HFFc6 (cell line): ENCODE measurements at regions not wholly inside any gene's neighbourhood (a gene's known extent, or its start where the extent isn't known, plus 50 kb on each side); places are given as distances from the start of the nearest gene placed in this dataset.

Experiments used
- DNase-seq: peaks from one replicate; pipeline ENCODE4 v3.0.0-alpha.2; 2018
- H3K27ac Mint-ChIP-seq: 2 replicates; pipeline ENCODE4 v1.8.0; 2020; ENCODE audit warnings: mild to moderate bottlenecking, mixed read lengths
- H3K27me3 Mint-ChIP-seq: 2 replicates; pipeline ENCODE4 v1.8.0; 2021; ENCODE audit warnings: mild to moderate bottlenecking, moderate library complexity, mixed read lengths; ENCODE audit not compliant: insufficient read depth
- H3K36me3 Mint-ChIP-seq: 2 replicates; pipeline ENCODE4 v1.8.0; 2021; ENCODE audit warnings: low read depth, mixed read lengths
- H3K4me1 Mint-ChIP-seq: 2 replicates; pipeline ENCODE4 v1.8.0; 2020; ENCODE audit warnings: low read depth, mixed read lengths
- H3K4me3 Mint-ChIP-seq: 2 replicates; pipeline ENCODE4 v1.8.0; 2020; ENCODE audit warnings: mild to moderate bottlenecking, moderate library complexity, mixed read lengths
- H3K9me3 Mint-ChIP-seq: 2 replicates; pipeline ENCODE4 v1.8.0; 2020; ENCODE audit warnings: mild to moderate bottlenecking, mixed read lengths
- TF ChIP-seq, protein P1 (sequence below): fragments of 200-600 bp; sonication (generic); IDR thresholded peaks from 2 replicates; pipeline ENCODE4 v1.5.0; 2021; ENCODE audit warnings: antibody characterized with exemption, mild to moderate bottlenecking

DNA sequence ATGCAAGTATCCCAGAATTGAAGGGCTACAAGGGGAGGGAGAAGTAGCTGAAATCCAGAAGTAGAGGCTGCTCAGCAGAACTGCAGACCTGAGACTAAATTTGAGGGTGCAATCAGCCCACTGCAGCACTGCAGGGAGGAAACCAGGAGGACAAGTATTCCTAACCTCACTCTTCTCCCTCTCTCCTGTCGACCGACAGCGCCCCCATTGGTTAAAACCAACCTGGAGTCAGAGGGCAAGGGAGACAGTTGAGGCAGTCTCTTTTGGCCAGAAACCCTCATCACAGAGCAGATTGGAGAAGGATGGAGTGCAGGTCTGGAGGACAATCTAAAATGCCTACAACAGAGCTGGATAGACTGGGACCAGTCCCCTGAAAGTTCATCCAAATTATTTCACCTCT lies 768.9 kb upstream of the KLHL29 start:
- H3K4me1 Mint-ChIP-seq, result no peaks in the 10 kb centered on the region
- TF ChIP-seq, protein P1, sequence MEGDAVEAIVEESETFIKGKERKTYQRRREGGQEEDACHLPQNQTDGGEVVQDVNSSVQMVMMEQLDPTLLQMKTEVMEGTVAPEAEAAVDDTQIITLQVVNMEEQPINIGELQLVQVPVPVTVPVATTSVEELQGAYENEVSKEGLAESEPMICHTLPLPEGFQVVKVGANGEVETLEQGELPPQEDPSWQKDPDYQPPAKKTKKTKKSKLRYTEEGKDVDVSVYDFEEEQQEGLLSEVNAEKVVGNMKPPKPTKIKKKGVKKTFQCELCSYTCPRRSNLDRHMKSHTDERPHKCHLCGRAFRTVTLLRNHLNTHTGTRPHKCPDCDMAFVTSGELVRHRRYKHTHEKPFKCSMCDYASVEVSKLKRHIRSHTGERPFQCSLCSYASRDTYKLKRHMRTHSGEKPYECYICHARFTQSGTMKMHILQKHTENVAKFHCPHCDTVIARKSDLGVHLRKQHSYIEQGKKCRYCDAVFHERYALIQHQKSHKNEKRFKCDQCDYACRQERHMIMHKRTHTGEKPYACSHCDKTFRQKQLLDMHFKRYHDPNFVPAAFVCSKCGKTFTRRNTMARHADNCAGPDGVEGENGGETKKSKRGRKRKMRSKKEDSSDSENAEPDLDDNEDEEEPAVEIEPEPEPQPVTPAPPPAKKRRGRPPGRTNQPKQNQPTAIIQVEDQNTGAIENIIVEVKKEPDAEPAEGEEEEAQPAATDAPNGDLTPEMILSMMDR, result no peak
- no peak overlapping the region for H3K27ac Mint-ChIP-seq
- no peak overlapping the region for H3K4me3 Mint-ChIP-seq
- DNase-seq, result no peak
- H3K9me3 Mint-ChIP-seq, result peaks cover 31% of the 10 kb centered on the region
- no peaks in the 10 kb centered on the region for H3K27me3 Mint-ChIP-seq
- H3K36me3 Mint-ChIP-seq, result no peaks in the 10 kb centered on the region

DNA sequence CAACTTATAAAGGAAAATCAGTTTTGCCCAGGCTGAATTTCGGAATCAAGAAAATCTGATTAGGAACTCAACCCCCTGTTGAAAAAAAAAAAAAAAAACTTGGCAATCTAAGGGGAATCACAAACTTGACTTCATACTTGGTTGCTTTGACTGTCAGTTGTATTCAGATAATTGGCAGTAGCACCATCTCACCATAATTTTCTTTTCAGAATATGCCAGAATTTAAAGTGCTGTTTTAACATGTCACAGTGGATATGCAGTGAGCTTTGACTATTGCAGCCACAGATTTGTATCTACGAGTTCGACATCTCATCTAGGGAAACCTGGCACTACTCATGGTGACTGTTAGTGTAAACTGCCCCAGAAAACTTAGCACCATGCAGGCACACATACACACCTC lies 761.4 kb upstream of the KLHL29 start:
- TF ChIP-seq, protein P1, result no peak
- H3K27ac Mint-ChIP-seq, result no peak overlapping the region
- no peaks in the 10 kb centered on the region for H3K36me3 Mint-ChIP-seq
- H3K4me1 Mint-ChIP-seq, result no peaks in the 10 kb centered on the region
- no peaks in the 10 kb centered on the region for H3K27me3 Mint-ChIP-seq
- peaks cover 54% of the 10 kb centered on the region for H3K9me3 Mint-ChIP-seq
- no peak overlapping the region for H3K4me3 Mint-ChIP-seq
- no peak for DNase-seq

- TF ChIP-seq, protein P1, result no peak
- Mint-ChIP-seq H3K4me1 (no peaks in the 10 kb centered on the region), H3K27me3 (no peaks in the 10 kb centered on the region), H3K9me3 (peaks cover 44% of the 10 kb centered on the region), H3K4me3 (no peak overlapping the region), H3K36me3 (peaks cover 2% of the 10 kb centered on the region; the same call in 1 of the 2 replicates), H3K27ac (no peak overlapping the region)
- no peak for DNase-seq
Measured at GRCh38 chr2:22626621-22627020, 758.4 kb upstream of the KLHL29 start.

DNA sequence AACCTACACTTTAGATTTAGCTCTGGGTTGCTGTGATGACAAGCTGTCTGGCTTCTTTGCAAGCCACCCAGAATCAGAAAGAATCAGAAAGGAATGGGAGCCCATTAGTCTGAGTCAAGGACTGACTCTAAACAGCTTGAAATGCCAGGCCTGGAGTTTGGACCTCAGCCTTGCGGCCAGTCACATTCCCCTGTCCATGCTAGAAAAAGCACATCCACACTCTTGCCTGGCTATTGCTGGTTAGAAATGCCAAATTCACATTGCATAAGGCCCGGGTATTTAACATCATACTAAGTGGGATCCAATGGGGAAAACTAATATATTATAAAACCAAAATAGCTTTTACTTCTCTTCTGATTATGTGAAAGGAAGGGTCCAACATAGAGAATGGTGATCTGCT lies 756.8 kb upstream of the KLHL29 start:
- H3K9me3 Mint-ChIP-seq, result peaks cover 43% of the 10 kb centered on the region
- H3K27me3 Mint-ChIP-seq, result no peaks in the 10 kb centered on the region
- H3K4me1 Mint-ChIP-seq, result no peaks in the 10 kb centered on the region
- no peak overlapping the region for H3K4me3 Mint-ChIP-seq
- H3K36me3 Mint-ChIP-seq, result peaks cover 5% of the 10 kb centered on the region; the same call in 1 of the 2 replicates
- TF ChIP-seq, protein P1, result no peak
- H3K27ac Mint-ChIP-seq, result no peak overlapping the region
- no peak for DNase-seq

DNA sequence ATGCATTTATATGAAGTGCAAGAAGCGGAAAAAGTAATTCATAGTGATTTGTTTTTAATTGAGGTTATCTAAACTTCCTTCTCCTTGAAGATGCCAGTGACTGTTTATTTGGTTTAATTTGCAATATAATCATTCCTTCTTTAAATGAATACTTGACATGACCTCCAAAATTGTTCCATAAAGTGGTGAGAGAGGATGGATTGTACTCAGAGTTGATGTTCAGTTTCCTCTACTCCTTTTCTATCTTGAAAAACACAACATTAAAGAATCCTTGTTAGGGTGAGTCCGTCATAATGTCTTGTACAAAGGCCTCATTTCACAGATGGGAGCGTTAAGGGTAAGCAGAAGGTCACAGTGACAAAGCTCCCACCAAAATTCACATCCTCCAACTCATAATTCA lies 756.1 kb upstream of the KLHL29 start:
- Mint-ChIP-seq H3K9me3 (peaks cover 38% of the 10 kb centered on the region), H3K36me3 (peaks cover 5% of the 10 kb centered on the region; the same call in 1 of the 2 replicates), H3K4me3 (no peak overlapping the region), H3K27ac (no peak overlapping the region), H3K27me3 (no peaks in the 10 kb centered on the region), H3K4me1 (no peaks in the 10 kb centered on the region)
- DNase-seq, result no peak
- TF ChIP-seq, protein P1, result no peak

DNA sequence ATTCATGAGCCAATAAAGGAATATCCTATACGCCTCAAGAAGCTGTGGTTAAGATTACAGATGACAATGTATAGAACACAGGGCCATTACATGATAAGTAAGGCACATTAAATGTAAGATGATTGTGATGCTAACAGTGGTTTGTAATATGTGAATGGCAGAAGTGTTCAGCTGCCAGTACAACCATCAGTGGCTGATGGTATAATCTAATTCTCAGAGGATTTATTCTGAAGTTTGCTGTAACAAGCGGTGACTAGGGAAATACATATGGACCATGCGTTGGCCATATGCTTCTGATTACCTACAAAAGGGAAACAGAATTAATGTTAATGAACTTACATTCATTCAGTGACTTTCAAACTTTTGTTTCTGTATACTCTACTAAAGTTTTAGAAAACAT lies 750.8 kb upstream of the KLHL29 start:
- TF ChIP-seq, protein P1, result no peak
- no peaks in the 10 kb centered on the region for H3K4me1 Mint-ChIP-seq
- H3K9me3 Mint-ChIP-seq, result peaks cover 41% of the 10 kb centered on the region
- H3K4me3 Mint-ChIP-seq, result no peak overlapping the region
- H3K27me3 Mint-ChIP-seq, result no peaks in the 10 kb centered on the region
- H3K27ac Mint-ChIP-seq, result no peak overlapping the region
- DNase-seq, result no peak
- peaks cover 5% of the 10 kb centered on the region; the same call in 1 of the 2 replicates for H3K36me3 Mint-ChIP-seq
